GM19324 (cell line): ENCODE measurements at regions not wholly inside any gene's neighbourhood (a gene's known extent, or its start where the extent isn't known, plus 50 kb on each side); places are given as distances from the start of the nearest gene placed in this dataset.

Source experiments
- ATAC-seq: cut with Tn5 transposase; IDR thresholded peaks from one replicate; pipeline ENCODE4 v1.9.1; 2021; ENCODE audit warnings: mild to moderate bottlenecking, moderate library complexity; ENCODE audit not compliant: unreplicated experiment, low FRiP score

DNA sequence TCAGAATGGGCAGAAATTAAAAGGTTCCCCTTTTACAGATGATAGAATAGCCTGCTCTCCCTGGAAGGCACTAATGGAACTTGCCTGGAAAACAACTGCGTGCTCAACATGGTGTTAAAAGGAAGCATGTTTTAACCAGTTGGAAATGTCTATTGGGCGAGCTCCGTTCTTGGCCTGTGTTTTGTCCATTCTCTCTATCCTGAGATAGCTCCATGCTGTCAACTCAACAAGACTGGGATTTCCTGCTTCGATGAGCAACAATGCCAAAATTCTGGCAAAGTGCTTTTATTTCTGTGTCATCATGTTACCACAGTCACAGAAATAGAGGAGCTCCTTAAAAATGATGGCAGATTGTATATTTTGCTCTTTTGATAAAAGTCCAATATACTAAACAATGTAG lies 198.3 kb downstream of the PLK2 start:
- ATAC-seq = no peak

- ATAC-seq = no peak
Observed at GRCh38 chr5:58260243-58260642, 199.6 kb downstream of the PLK2 start.

DNA sequence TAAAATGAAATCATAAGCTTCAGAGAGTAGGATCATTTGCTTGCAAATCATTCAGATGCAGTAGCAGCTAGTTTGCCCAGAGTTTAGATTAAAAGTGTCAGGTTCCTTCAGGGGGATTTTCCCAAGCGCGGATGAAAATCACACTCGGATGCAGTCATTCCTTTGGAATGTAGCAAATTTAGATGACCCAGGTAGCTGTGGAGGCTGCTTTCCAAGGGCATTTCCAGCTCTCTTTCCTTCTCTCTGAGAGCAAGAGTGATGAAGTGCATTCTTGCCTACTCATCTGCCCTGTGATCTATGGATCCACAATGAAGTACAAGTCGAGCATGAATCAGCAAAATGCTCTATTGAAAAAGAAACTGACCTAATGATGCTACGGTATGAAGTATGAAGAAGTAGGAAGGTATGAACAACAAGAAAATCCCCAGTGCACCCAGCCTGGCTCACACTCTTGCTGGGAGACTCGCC lies 200.2 kb downstream of the PLK2 start:
- no peak for ATAC-seq

DNA sequence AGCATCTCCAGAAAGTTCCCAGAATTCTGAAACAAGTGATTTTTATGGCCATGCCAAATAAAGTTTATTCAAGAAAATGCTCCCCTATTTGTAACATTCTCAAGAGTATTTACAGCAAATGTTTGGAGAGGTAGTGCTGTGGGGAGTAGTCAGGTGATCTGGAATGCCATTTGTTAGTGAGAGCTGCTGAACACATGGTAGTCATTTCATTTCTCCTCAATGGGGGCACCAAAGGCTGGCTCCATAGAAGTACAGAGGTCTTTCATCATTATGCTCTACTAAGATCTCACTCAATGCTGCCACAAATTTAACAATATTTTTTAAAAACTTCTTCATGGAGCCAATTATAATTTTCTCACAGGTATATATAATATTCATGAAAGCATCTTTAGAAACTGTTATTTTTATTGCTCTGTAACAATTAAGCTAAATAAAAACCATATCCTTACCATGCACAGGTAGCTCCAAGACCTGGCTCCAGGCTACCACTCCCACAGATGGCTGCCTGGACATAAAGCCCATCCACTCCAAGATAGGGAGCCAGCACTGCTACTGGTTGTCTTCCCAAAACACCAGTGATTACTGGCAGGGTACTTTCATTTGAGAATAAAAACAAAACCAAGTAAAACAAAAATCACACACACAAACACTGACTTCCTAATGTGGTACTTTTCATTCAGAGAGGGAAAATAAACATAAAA lies 200.8 kb downstream of the PLK2 start:
- ATAC-seq = no peak

DNA sequence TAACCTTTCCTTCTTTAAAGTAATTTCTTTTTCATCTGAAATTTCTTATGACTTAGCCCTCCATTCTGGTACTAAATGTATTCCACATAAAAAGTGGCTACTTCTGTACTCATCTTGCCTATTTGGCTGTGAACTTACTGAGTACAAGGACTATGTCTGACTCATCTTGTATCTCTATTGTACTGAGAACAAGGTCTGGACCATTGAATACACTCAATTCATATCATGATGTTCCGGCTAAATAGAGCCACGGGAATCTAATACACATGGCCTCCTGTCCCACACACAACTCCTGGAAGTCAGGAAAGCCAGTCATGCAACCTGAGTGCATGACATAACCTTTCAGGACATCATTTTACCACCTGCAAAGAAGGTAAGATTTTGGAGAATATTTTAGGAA lies 203.9 kb downstream of the PLK2 start:
- ATAC-seq = no peak

GRCh38 chr5:58255386-58255785 lies 204.5 kb downstream of the PLK2 start:
- ATAC-seq = no peak

GRCh38 chr5:58248221-58248620 lies 211.7 kb downstream of the PLK2 start:
- no peak for ATAC-seq

- no peak for ATAC-seq
Observed at GRCh38 chr5:58246461-58246944, 213.4 kb downstream of the PLK2 start.

GRCh38 chr5:58245476-58245840 lies 214.4 kb downstream of the PLK2 start:
- no peak for ATAC-seq

DNA sequence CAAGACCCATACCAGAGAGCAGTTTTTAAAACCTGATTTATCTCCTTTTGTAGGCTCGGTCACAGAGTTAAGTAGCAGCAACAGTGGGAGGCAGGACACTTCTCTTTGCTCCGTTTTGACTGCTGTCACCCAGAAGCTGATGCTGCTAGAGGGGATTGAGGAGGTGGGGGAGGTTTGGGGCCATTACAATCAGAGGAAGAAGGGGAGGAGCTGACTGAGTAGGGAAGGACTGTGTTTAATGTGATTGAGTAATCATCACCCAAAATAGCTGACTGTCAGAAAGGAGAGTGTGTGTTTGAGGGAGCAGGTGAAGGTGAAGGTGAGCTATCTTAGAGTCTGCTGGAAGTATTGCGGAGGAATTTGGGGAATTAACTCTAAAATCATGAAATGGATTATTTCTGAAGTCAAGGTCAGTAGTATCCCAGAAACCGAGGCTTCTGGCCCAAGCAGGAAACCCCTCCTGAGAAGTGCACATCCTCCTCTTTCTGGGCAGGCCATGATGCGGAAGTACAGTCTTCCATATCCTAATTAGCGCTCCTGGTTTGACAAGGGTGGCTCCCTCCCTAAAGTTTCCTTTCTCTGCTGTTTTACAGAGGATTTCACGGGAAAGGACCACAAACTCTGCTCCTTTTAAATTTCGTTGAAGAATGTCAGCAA lies 214.9 kb downstream of the PLK2 start:
- ATAC-seq = no peak

DNA sequence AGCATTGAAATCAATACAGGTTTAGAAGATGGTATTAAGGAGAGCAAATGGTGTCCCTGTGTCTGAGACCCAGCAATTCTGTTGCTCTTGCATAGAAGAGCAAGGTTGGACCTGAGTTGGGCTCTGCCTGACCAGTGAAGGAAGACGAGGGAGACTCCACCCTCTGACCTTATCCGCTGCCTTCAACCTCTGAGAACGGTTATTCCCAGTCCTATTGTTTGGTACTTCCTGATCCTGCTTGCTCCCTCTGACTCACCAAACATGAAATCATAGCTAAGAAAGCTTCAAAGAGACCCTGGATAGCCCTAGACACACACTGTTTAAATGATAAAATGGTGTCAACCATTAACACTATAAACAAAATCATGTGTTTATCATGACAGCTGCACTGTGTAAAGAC lies 218.5 kb downstream of the PLK2 start:
- no peak for ATAC-seq

GRCh38 chr5:58240322-58240721 lies 219.6 kb downstream of the PLK2 start:
- ATAC-seq = no peak

DNA sequence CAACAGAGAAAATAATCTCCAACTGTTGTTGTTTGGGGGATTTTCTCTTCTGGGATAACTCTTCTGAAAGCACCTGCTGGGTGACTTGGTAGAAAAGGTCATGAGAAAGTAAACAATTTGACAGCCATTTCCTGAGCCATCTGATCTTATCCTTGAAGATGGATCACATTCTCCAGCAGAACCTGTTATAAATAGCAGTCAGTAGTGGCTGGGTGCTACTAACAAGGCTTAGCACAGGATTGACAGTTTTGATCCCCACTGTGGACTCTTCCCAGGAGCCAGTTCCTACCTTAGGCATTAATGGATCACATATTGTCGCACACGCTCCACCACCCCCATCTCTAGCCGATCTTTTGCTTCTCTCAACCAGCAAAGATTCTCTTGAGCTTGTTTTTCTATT lies 220.2 kb downstream of the PLK2 start:
- ATAC-seq = no peak

- ATAC-seq = no peak
Observed at GRCh38 chr5:58239045-58239444, 220.8 kb downstream of the PLK2 start.

DNA sequence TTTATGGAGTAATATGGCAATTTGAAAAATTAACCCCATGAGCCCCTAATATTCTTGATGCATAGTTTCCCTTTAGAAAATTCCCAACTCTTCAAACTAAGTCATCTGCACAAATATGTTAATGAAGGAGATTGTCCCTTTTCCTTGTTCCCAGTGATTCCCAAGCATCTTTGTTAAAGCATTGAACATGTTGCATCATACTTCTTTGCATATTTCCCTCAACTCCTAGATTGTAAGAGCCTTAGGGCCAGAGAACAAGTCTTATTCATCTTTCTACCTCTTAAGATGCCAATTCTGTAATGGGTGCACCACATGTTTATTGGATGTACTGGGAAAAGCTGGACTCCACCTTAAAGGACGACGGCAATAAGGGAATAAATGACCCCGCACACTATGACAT lies 223.4 kb downstream of the PLK2 start:
- ATAC-seq = no peak

DNA sequence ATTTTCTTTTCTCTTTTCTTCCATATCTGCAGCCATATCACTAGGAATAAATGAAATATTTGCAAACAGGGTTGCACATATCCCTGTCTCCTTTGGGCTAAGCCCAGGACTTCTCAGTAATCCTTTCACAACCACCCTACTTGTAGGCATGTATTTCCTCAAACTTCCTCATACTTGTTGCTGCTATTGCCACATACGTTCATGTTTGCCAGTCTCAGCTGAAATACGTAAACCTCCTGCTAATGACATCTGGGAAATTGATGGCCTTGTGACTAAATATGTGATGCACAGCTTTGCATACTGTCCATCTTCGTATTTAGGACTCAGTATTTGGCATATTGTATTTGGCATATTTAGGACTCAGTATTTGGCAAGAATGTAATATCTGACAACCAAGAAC lies 224.6 kb downstream of the PLK2 start:
- ATAC-seq = no peak

DNA sequence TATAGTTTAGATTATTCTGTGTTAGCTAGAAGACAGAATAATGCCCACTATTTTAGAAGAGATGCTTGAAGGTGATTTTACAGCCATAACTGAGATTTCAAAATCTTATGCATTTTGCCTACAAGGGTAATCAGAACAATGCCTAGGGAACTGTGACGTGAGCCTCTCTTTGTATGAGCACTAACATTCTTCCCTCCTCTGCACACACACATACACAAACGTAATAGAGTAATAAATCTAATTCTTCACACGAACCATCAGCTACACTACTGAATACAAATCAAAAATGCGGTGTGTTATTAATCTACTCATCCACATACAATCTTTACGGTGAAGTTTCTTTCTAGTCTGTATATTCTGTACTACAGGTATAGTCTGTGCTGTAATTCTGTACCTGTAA lies 227.8 kb downstream of the PLK2 start:
- ATAC-seq = no peak

DNA sequence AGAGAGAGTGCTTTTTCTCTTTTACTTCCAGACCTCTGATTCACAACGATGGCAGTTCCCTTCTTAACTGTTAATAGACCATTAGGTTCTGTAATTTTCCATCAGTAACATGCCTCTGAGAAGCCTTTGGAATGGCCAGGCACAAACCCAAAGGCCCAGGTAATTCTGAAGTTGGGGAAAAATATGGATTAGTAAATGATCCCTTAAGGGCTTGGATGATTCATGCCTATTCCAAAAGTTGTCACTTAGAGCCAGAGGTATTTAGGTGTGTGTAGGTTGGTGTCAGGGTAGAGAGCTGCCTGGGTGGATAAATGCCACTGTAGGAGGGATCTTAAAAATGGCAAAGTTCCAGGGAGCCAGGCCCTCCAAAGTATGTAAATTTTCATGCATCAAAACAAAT lies 228.8 kb downstream of the PLK2 start:
- no peak for ATAC-seq

- ATAC-seq = no peak
Observed at GRCh38 chr5:58228896-58229295, 231.0 kb downstream of the PLK2 start.

- no peak for ATAC-seq
Observed at GRCh38 chr5:58227858-58228257, 232.0 kb downstream of the PLK2 start.

DNA sequence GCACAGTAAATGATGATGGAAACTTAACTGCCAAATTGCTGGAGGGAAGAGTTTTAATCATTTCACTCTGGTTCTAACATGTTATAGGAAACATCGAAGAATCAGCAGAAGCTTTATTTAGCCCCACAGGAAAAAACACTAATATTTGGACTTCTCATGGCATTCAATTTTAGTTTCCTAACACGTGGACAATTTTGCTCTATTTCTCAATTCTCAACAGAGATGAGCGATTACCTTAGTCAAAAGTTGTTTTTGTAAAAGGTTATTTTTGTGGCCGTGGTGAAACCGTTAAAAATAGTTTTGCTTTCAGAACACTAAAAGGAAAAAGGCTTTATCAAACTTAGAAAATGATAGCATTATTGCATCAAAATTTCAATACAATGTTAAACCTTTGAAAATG lies 235.2 kb downstream of the PLK2 start:
- ATAC-seq = no peak

DNA sequence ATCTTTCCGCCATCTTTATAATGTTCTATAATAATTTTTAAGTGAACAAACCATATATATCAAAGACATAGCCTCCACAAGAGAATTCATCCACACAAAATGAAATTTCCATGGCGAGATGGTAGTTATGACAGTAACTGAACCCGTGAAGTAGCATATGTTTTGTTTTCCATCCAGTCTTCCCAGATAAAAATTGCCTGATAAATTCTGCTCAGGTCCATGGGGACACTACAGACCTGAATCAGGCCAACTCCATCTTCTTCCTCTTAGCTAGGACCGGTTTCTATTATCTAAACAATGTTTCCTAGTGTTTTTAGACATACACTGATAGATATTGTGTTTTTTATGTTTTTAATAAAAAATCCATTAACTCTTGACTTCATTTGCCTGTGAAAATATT lies 235.7 kb downstream of the PLK2 start:
- ATAC-seq = no peak
